Esophagus (tissue), 2 donors: ENCODE measurements at regions not wholly inside any gene's neighbourhood (a gene's known extent, or its start where the extent isn't known, plus 50 kb on each side); places are given as distances from the start of the nearest gene placed in this dataset.

Experiments
- H3K27ac ChIP-seq, 2 donors: one replicate each; pipeline ENCODE4 v1.5.1; 2013; ENCODE audit warnings: low read depth in 2 of 2, mild to moderate bottlenecking in 2 of 2, inconsistent platforms in 1 of 2, low read length in 1 of 2, moderate library complexity in 1 of 2
- H3K27me3 ChIP-seq, 2 donors: one replicate each; pipeline ENCODE4 v1.6.1; 2013; ENCODE audit warnings: low read length in 2 of 2, control low read depth in 1 of 2, mild to moderate bottlenecking in 1 of 2; ENCODE audit not compliant: insufficient read depth in 2 of 2, control insufficient read depth in 1 of 2
- H3K36me3 ChIP-seq, 2 donors: one replicate each; pipeline ENCODE4 v1.6.1; 2013; ENCODE audit warnings: low read length in 1 of 2; ENCODE audit not compliant: control insufficient read depth in 2 of 2, insufficient read depth in 2 of 2
- H3K4me1 ChIP-seq, 2 donors: one replicate each; pipeline ENCODE4 v1.6.1; 2013; ENCODE audit warnings: low read length in 1 of 2; ENCODE audit not compliant: control insufficient read depth in 2 of 2, insufficient read depth in 2 of 2
- H3K4me3 ChIP-seq, 2 donors: one replicate each; pipeline ENCODE4 v1.5.1; 2013; ENCODE audit warnings: low read length in 2 of 2, mild to moderate bottlenecking in 2 of 2, low read depth in 1 of 2, moderate library complexity in 1 of 2
- H3K9me3 ChIP-seq, 2 donors: one replicate each; pipeline ENCODE4 v1.6.1; 2013; ENCODE audit warnings: mild to moderate bottlenecking in 2 of 2, low read depth in 1 of 2, low read length in 1 of 2, moderate library complexity in 1 of 2; ENCODE audit not compliant: control insufficient read depth in 2 of 2, insufficient read depth in 1 of 2
- WGBS, 2 donors: extraction: QIAGEN DNeasy Blood & Tissue Kit; methylation state at CpG; one replicate each; pipeline ENCODE4 v1.1.7; 2013; 5-methylcytosine and 5-hydroxymethylcytosine counted together
- donor health status: healthy with polysubstance abuse.
- donor health status: Bipolar disorder and iron deficiency.

DNA sequence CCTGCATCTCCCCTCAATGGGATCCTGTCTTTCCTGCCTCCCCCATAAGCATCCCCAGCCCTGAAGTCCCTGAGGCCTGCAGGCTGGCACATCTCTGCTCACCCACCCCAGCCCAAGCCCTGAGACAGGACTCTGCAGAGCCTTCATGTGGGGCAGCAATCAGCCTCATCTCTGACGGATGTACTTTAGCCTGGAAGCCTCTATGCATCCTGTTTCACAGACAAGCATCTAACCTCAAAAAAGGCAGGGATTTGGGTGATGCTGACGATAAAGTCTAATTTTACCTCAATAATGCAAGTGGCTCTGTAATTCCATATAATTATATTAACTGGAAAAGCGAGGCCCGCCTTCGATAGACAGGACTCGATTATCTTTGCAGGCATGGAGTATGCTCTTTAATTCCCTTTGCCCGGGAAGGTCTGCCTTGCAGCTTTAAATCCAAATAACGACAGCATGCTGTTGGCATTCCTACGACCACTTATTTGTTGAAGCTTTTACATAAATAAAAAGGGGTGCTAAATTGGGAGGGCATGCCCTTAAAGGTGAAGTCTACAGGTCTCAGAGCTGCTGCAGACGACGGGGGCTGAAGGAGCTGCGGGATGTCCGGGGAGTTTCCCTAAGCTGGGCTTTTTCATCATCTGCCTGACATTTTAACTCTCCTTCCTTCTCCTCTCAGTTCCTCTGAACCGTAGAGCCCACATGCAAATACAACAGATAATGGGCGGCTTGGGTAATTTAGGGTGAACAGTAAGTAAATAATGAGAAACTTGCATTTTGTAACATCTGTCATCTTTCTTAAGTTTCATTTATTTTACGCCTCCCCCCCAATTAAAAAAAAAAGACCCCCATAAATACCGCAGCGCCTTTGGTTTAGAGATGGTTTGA lies 211.5 kb downstream of the URI1 start:
- no peaks in the 10 kb centered on the region for H3K9me3 ChIP-seq
- peaks cover 0 to 2% of the 10 kb centered on the region in 2 donors for H3K4me1 ChIP-seq
- no peak overlapping the region for H3K4me3 ChIP-seq
- WGBS, 2 donors = 49 to 50% methylated on average over 18 of the region's 18 CpGs
- H3K27me3 ChIP-seq = no peaks in the 10 kb centered on the region
- no peaks in the 10 kb centered on the region for H3K36me3 ChIP-seq
- no peak overlapping the region for H3K27ac ChIP-seq

DNA sequence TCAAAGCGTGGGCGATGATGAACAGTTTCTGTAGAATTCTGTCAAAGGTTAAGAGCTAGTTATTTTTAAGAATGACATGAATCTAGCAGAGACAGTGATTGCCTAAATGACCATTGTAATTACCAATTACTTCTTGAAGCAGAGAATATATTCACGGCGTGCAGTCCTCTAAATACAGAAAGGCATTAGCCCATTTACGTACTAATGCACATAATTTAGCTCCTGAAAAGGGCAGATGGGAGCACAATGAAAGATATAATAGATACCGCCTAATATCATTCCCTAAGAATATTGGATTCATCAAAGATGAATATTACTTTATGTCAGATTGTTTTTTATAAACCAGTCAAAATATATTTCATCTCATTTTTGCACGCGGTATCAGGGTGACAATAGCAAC lies 212.4 kb downstream of the URI1 start:
- Histone ChIP-seq H3K27ac (no peak overlapping the region), H3K36me3 (no peaks in the 10 kb centered on the region), H3K4me1 (peaks cover 0 to 2% of the 10 kb centered on the region in 2 donors), H3K27me3 (no peaks in the 10 kb centered on the region), H3K4me3 (no peak overlapping the region), H3K9me3 (peaks cover 0 to 3% of the 10 kb centered on the region in 2 donors)
- WGBS, 2 donors = 82 to 86% methylated on average over 8 of the region's 8 CpGs

DNA sequence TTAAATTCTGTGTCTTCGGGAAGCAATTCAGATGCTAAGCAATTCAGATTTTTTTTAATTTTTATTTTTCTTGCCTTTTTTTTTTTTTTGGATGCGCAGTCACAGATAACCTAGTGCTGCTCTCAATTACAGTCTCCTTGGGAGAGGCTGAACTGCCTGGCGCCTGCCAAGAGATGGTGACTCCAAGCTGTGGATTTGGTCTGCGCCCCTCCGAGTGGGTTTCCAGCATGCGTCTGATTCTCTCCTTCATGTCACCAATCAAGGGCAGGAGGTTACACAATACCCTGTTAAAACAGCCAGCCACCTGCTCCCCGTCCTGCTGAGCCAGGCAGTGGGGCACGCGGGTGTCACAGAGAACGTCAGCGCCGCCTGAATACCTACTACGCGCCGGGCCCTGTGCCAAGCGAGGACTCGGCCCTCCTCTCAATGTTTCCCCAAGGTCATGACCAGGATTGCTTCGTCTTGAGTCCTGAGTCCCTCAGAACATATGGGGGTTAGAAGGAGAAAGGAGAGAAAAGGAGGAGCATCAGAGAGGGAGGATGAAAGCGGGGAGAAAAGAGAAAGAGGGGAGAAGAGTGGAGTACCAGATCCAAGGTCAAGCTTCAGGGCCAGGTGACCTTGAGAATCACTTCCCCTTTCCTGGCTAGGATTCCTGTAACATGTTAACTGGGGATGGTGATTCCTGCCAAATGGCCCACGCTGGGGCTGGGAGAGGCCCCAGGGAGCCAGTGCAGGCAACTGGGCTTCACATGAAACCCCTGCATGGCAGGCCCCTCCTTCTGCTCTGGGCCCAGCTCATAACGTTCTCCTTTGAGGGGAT lies 213.6 kb downstream of the URI1 start:
- Histone ChIP-seq H3K4me1 (peaks cover 0 to 2% of the 10 kb centered on the region in 2 donors), H3K27me3 (no peaks in the 10 kb centered on the region), H3K4me3 (no peak overlapping the region), H3K36me3 (no peaks in the 10 kb centered on the region), H3K27ac (no peak overlapping the region), H3K9me3 (peaks cover 0 to 3% of the 10 kb centered on the region in 2 donors)
- 74 to 78% methylated on average over 21 of the region's 21 CpGs for WGBS, 2 donors

DNA sequence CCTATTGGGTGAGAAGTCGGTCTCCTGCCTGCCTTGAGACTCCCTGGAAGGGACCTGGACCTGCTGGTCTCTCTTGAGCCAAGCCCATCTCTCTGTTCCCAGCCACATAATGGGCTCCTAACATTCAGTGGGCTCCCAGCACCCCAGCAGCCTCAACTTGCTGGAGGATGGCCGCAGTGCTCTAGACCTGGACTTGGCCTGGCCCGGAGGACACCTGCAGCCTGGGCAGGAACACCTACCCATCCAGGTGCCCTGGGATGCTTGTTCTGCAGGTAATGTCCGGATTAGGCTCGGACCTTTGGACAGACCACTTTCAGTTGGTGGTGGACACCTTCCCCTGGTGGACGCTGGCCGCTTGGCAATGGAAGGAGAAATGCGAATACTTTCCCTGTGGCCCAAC lies 214.6 kb downstream of the URI1 start:
- Histone ChIP-seq H3K9me3 (peaks cover 1 to 3% of the 10 kb centered on the region in 2 donors), H3K4me3 (no peak overlapping the region), H3K27ac (no peak overlapping the region), H3K4me1 (no peaks in the 10 kb centered on the region), H3K27me3 (no peaks in the 10 kb centered on the region), H3K36me3 (no peaks in the 10 kb centered on the region)
- WGBS, 2 donors = 94% methylated on average over 8 of the region's 8 CpGs

DNA sequence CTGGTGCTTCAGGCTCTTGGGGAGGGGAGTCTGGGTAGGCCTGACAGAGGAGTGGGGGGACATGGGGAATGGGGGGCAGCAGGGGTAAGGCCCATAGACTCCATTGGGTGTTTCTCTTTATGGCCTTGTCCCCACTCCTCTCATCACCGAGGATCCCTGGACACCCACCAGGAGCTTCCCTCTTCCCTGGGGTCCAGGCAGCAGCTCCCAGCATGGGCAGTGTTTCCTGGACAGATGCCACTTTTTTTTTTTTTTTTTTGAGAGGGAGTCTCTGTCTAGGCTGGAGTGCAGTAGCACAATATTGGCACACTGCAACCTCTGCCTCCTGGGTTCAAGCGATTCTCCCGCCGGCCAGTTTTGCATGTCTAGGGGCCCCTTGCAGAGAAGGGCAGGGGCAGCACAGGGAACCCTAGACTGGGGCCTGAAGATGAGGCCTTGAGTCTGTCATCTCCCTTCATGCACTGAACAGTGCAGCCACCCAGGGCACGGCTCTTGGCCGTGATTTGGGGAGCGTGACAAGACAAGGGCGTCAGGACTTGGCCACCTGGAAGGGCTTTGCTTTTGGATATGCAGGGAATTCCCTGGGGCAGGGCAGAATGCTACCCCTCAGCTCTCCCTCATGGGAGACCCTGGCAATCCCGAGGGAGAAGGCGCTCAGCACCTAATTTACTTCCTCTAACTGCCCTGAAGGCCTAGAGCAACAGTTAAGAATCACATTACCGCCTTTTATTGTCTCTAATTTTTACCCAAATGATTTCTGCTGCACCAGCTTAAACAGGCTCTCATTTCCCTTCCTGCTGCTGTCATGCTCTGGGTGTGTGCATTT lies 213.9 kb upstream of the ZNF536 start:
- no peaks in the 10 kb centered on the region for H3K4me1 ChIP-seq
- WGBS, 2 donors = 82 to 88% methylated on average over 11 of the region's 11 CpGs
- H3K27ac ChIP-seq = no peak overlapping the region
- H3K27me3 ChIP-seq = no peaks in the 10 kb centered on the region
- no peak overlapping the region for H3K4me3 ChIP-seq
- H3K36me3 ChIP-seq = no peaks in the 10 kb centered on the region
- peaks cover 2 to 3% of the 10 kb centered on the region in 2 donors for H3K9me3 ChIP-seq

DNA sequence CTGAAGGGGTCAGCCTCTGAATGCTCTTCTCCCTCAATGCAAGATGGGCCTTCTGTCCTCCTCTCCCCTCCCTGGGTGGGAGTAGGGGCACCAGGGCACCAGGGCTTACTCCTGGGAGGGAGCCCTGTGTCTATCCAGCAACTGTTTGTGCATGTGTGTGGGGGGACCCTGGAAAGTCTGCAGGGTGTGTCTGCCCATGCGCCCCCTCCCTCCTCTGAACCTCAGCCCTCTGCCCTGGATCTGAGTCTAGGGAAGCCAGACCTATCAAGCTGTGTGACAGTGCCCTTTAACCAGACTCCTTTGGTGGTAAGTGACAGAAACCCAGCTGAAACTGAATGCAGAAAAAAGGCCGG lies 213.3 kb upstream of the ZNF536 start:
- 85 to 95% methylated on average over 2 of the region's 2 CpGs for WGBS, 2 donors
- Histone ChIP-seq H3K4me1 (no peaks in the 10 kb centered on the region), H3K36me3 (no peaks in the 10 kb centered on the region), H3K27me3 (no peaks in the 10 kb centered on the region), H3K4me3 (no peak overlapping the region), H3K27ac (no peak overlapping the region), H3K9me3 (peaks cover 2 to 3% of the 10 kb centered on the region in 2 donors)

DNA sequence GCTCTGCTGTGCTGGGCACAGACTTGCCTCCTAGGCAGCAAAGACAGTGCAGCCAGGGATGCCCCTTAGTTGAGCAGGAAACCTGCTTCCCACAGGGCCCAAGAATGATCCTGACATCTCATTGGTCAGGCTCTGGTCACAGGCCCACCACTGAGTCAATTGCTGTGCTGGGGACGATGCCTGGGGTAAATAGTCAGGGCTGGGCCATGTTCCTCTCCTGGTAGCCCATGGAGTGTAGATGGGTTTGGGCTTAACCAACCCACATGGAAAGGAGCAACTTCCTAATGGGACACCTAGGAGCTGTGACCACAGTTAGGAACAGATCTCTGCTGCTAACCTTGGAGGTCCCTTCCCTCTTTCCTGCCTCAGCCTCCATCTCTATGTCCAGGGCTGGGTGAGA lies 212.5 kb upstream of the ZNF536 start:
- peaks cover 2 to 3% of the 10 kb centered on the region in 2 donors for H3K9me3 ChIP-seq
- no peak overlapping the region for H3K27ac ChIP-seq
- no peaks in the 10 kb centered on the region for H3K4me1 ChIP-seq
- no peaks in the 10 kb centered on the region for H3K27me3 ChIP-seq
- no peaks in the 10 kb centered on the region for H3K36me3 ChIP-seq
- H3K4me3 ChIP-seq = no peak overlapping the region
- WGBS, 2 donors = 86 to 89% methylated on average over 1 of the region's 1 CpG

DNA sequence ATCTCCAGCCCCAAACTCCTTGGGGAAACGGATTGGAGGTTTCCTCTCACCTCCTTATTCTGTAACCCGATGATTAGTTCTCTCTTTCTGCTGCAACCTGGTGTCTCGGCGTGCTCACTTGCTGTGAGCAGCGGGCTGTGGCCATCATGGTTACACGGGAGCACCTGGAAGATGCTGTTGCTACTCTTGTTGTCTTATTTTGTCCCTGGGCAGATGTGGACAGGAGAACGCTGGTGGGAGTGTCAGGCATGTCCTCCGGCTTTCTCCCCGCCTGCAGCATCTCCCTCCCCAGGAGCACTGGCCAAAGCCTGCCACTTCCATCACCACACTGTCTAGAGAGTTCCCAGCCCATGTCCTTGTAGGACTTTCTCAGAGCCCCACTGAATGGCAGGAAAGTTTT lies 211.8 kb upstream of the ZNF536 start:
- Histone ChIP-seq H3K36me3 (no peaks in the 10 kb centered on the region), H3K4me3 (no peak overlapping the region), H3K4me1 (no peaks in the 10 kb centered on the region), H3K27me3 (no peaks in the 10 kb centered on the region), H3K9me3 (peaks cover 2 to 6% of the 10 kb centered on the region in 2 donors), H3K27ac (no peak overlapping the region)
- WGBS, 2 donors = 80 to 83% methylated on average over 9 of the region's 9 CpGs

DNA sequence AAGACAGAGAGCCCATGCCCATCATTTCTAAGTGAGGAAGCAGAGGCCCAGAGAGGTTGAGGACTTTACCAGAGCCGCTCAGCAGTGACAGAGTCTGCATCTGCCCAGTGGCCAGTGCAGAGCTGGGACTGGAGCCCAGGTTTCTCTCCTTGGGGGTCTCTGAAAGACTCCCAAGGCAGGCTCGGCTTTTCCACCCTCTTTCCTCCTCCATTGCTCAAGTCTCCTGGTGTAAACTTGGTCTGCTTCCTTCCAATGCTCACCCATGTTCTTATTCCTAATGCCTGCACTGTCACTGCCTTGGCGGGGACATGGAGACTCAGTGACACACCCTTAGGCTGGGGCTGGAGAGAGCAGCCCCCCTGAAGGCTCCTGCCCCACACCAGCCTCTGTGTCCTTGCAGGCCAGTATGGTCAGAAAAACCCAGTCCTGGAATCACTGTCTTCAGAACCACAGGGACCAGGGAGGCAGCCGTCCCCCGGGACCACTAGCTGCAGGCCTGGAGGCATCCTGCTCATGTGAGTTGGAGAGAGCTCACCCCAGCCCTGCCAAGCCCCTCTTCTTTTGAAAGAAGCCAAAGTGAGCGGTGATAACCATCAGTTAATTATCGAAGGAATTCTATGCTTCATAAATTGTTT lies 211.0 kb upstream of the ZNF536 start:
- WGBS, 2 donors = 81 to 87% methylated on average over 7 of the region's 7 CpGs
- Histone ChIP-seq H3K27ac (no peak overlapping the region), H3K9me3 (peaks cover 2 to 6% of the 10 kb centered on the region in 2 donors), H3K36me3 (no peaks in the 10 kb centered on the region), H3K4me1 (no peaks in the 10 kb centered on the region), H3K4me3 (no peak overlapping the region), H3K27me3 (no peaks in the 10 kb centered on the region)
